Neural cell (in vitro differentiated cells): ENCODE measurements at regions not wholly inside any gene's neighbourhood (a gene's known extent, or its start where the extent isn't known, plus 50 kb on each side); places are given as distances from the start of the nearest gene placed in this dataset.

Experiments used
- H2AFZ ChIP-seq: fragments of 200-600, 300-800 bp; sonication (generic), shearing (Covaris generic); 2 replicates; pipeline ENCODE4 v1.6.0; 2014; ENCODE audit warnings: low read depth, mild to moderate bottlenecking, antibody characterized with exemption, low read length, moderate library complexity
- H3F3A ChIP-seq: fragments of 200-600 bp; shearing (Covaris generic); 2 replicates; pipeline ENCODE4 v1.6.1; 2016; ENCODE audit warnings: mild to moderate bottlenecking, moderate library complexity, mixed read lengths, antibody characterized with exemption, low read length; ENCODE audit not compliant: insufficient read depth, poor library complexity, severe bottlenecking
- H3K27ac ChIP-seq: fragments of 200-600, 300-800 bp; sonication (generic), shearing (Covaris generic); 2 replicates; pipeline ENCODE4 v1.5.1; 2014; ENCODE audit warnings: mild to moderate bottlenecking, low read length, moderate library complexity
- H3K27me3 ChIP-seq: fragments of 300-800, 200-600 bp; sonication (generic), shearing (Covaris generic); 2 replicates; pipeline ENCODE4 v1.6.0; 2014; ENCODE audit warnings: mild to moderate bottlenecking, low read depth, low read length, moderate library complexity; ENCODE audit not compliant: insufficient read depth
- H3K36me3 ChIP-seq: fragments of 300-800, 200-600 bp; sonication (generic), shearing (Covaris generic); 2 replicates; pipeline ENCODE4 v1.5.1; 2014; ENCODE audit warnings: mild to moderate bottlenecking, antibody characterized with exemption, low read length, moderate library complexity; ENCODE audit not compliant: insufficient read depth
- H3K4me2 ChIP-seq: fragments of 300-800, 200-600 bp; sonication (generic), shearing (Covaris generic); 2 replicates; pipeline ENCODE4 v1.6.0; 2014; ENCODE audit warnings: mild to moderate bottlenecking, low read length
- H3K4me3 ChIP-seq: fragments of 300-800, 200-600 bp; sonication (generic), shearing (Covaris generic); 2 replicates; pipeline ENCODE4 v1.5.1; 2014; ENCODE audit warnings: mild to moderate bottlenecking, low read length, moderate library complexity
- H3K79me2 ChIP-seq: fragments of 200-600 bp; shearing (Covaris generic); replicated peaks from 2 replicates; pipeline ENCODE4 v1.6.0; 2014; ENCODE audit warnings: mild to moderate bottlenecking, low read length, moderate library complexity; ENCODE audit not compliant: insufficient read depth
- H3K9ac ChIP-seq: fragments of 300-800, 200-600 bp; sonication (generic), shearing (Covaris generic); 2 replicates; pipeline ENCODE4 v1.6.1; 2016; ENCODE audit warnings: mild to moderate bottlenecking, low read length, mixed read lengths
- H3K9me2 ChIP-seq: fragments of 200-600 bp; shearing (Covaris generic); 2 replicates; pipeline ENCODE4 v1.6.1; 2016; ENCODE audit warnings: mild to moderate bottlenecking, low read length, mixed read lengths; ENCODE audit not compliant: insufficient read depth
- H3K9me3 ChIP-seq: fragments of 200-600, 300-800 bp; sonication (generic), shearing (Covaris generic); 2 replicates; pipeline ENCODE4 v1.6.1; 2016; ENCODE audit warnings: mild to moderate bottlenecking, mixed run types, low read length, moderate library complexity, mixed read lengths
- H4K20me1 ChIP-seq: fragments of 200-600 bp; shearing (Covaris generic); 2 replicates; pipeline ENCODE4 v1.6.1; 2016; ENCODE audit warnings: mild to moderate bottlenecking, mixed run types; ENCODE audit not compliant: insufficient read depth
- EP300 ChIP-seq: fragments of 450-650 bp; conservative IDR thresholded peaks from 2 replicates; pipeline ENCODE4 v1.6.1; 2014; ENCODE audit warnings: antibody characterized with exemption, mild to moderate bottlenecking, moderate library complexity; ENCODE audit not compliant: poor library complexity, severe bottlenecking
- EZH2 ChIP-seq: fragments of 200-600, 300-800 bp; shearing (Covaris generic), sonication (generic); IDR thresholded peaks from 2 replicates; pipeline ENCODE4 v1.6.1; 2014; ENCODE audit warnings: antibody characterized with exemption, low read length, borderline replicate concordance, mild to moderate bottlenecking; ENCODE audit not compliant: insufficient read depth, poor library complexity, severe bottlenecking
- MXI1 ChIP-seq: fragments of 450-650 bp; conservative IDR thresholded peaks from 2 replicates; pipeline ENCODE4 v1.6.1; 2014; ENCODE audit warnings: antibody characterized with exemption, mild to moderate bottlenecking; ENCODE audit not compliant: poor library complexity, severe bottlenecking
- POLR2AphosphoS5 ChIP-seq: IDR thresholded peaks from 2 replicates; pipeline ENCODE4 v1.6.1; 2012
- RAD21 ChIP-seq: fragments of 450-650 bp; conservative IDR thresholded peaks from 2 replicates; pipeline ENCODE4 v1.6.1; 2014; ENCODE audit warnings: antibody characterized with exemption, mild to moderate bottlenecking, moderate library complexity
- REST ChIP-seq: IDR thresholded peaks from 2 replicates; pipeline ENCODE4 v1.6.1; 2012; ENCODE audit warnings: borderline replicate concordance
- SMC3 ChIP-seq: fragments of 450-650 bp; conservative IDR thresholded peaks from 2 replicates; pipeline ENCODE4 v1.6.1; 2014; ENCODE audit warnings: antibody characterized with exemption, mild to moderate bottlenecking, moderate library complexity; ENCODE audit not compliant: poor library complexity
- TAF1 ChIP-seq: IDR thresholded peaks from 2 replicates; pipeline ENCODE4 v1.6.1; 2012; ENCODE audit warnings: low read depth
- TF ChIP-seq, protein P1 (sequence below): fragments of 450-650 bp; IDR thresholded peaks from 2 replicates; pipeline ENCODE4 v1.5.1; 2014; ENCODE audit warnings: antibody characterized with exemption, mild to moderate bottlenecking, moderate library complexity; ENCODE audit not compliant: poor library complexity, severe bottlenecking

DNA sequence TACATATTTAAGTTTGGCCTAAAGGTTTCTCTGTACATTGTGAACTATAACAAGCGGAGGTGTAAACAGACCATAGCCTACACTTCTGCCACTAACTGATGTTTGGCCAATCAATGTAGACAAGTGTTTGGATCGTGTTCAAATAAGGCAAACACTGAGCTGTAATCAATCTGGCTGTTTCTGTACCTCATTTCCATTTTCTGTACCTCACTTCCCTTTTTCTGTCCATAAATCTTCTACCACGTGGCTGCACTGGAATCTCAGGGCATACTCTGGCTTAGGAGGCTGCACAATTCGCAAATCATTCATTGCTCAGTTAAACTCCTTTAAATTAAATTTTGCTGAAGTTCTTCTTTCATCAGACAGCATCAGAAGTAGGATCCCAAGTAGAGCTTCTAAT lies 140.9 kb downstream of the SLC25A46 start:
- Histone ChIP-seq H3K4me2 (no peak overlapping the region), H3K27me3 (no peaks in the 10 kb centered on the region), H3K9me3 (no peaks in the 10 kb centered on the region), H3K4me3 (no peak overlapping the region), H3K36me3 (no peaks in the 10 kb centered on the region), H2AFZ (no peak overlapping the region), H3F3A (no peaks in the 10 kb centered on the region), H3K27ac (no peak overlapping the region), H3K79me2 (no peaks in the 10 kb centered on the region), H3K9me2 (no peaks in the 10 kb centered on the region), H3K9ac (no peak overlapping the region), H4K20me1 (no peaks in the 10 kb centered on the region)
- TF ChIP-seq EZH2 = no peak

GRCh38 chr5:110880413-110880812 lies 141.6 kb downstream of the SLC25A46 start:
- Histone ChIP-seq H3F3A (no peaks in the 10 kb centered on the region), H3K27ac (no peak overlapping the region), H3K27me3 (no peaks in the 10 kb centered on the region), H2AFZ (no peak overlapping the region), H3K9me3 (no peaks in the 10 kb centered on the region), H3K9ac (no peak overlapping the region), H3K9me2 (no peaks in the 10 kb centered on the region), H4K20me1 (no peaks in the 10 kb centered on the region), H3K79me2 (no peaks in the 10 kb centered on the region), H3K4me2 (no peak overlapping the region), H3K4me3 (no peak overlapping the region), H3K36me3 (no peaks in the 10 kb centered on the region)
- TF ChIP-seq EZH2 = no peak
- no peak for TF ChIP-seq SMC3
- TF ChIP-seq RAD21 = no peak
- no peak for TF ChIP-seq MXI1
- TF ChIP-seq EP300 = no peak
- TF ChIP-seq TAF1 = no peak
- TF ChIP-seq, protein P1, sequence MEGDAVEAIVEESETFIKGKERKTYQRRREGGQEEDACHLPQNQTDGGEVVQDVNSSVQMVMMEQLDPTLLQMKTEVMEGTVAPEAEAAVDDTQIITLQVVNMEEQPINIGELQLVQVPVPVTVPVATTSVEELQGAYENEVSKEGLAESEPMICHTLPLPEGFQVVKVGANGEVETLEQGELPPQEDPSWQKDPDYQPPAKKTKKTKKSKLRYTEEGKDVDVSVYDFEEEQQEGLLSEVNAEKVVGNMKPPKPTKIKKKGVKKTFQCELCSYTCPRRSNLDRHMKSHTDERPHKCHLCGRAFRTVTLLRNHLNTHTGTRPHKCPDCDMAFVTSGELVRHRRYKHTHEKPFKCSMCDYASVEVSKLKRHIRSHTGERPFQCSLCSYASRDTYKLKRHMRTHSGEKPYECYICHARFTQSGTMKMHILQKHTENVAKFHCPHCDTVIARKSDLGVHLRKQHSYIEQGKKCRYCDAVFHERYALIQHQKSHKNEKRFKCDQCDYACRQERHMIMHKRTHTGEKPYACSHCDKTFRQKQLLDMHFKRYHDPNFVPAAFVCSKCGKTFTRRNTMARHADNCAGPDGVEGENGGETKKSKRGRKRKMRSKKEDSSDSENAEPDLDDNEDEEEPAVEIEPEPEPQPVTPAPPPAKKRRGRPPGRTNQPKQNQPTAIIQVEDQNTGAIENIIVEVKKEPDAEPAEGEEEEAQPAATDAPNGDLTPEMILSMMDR = no peak
- TF ChIP-seq REST = no peak
- no peak for TF ChIP-seq POLR2AphosphoS5

DNA sequence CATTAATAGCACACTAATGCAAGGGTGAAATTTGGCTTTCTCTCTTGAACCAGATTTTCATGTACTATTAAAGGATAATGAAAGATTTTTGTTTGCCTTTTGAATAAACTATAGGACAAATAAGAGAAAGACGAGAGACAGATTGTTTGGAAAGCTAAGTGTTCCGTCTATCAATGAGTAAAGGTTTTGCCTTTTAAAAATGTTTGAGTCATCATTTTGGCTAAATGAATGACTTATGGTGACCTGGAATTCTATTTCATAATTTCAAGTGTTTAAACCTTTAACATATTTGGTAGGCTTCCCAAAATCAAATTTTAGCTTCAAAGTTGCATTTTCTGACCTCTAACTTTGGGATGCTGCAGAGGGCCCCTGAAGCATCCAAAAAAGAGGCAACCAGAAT lies 145.2 kb downstream of the SLC25A46 start:
- Histone ChIP-seq H3K9me3 (no peaks in the 10 kb centered on the region), H3F3A (no peaks in the 10 kb centered on the region), H3K36me3 (no peaks in the 10 kb centered on the region), H3K27ac (no peak overlapping the region), H2AFZ (no peak overlapping the region), H3K4me2 (no peak overlapping the region), H4K20me1 (no peaks in the 10 kb centered on the region), H3K27me3 (no peaks in the 10 kb centered on the region), H3K4me3 (no peak overlapping the region), H3K9me2 (no peaks in the 10 kb centered on the region), H3K9ac (no peak overlapping the region), H3K79me2 (no peaks in the 10 kb centered on the region)
- TF ChIP-seq EZH2 (no peak), SMC3 (no peak), RAD21 (no peak), POLR2AphosphoS5 (no peak), MXI1 (no peak), REST (no peak), EP300 (no peak), TAF1 (no peak)
- TF ChIP-seq, protein P1 = no peak
